ENCODE measurements at regions not wholly inside any gene's neighbourhood (a gene's known extent, or its start where the extent isn't known, plus 50 kb on each side); places are given as distances from the start of the nearest gene placed in this dataset.
"Not testable (repeated sequence)": the region's sequence is repeated elsewhere in the genome, so short reads cannot be mapped to it uniquely, and the experiment has no call there.

- peak; percentile 61 for FAIRE-seq
These were observed 89.8 kb downstream of the RHOU start for GRCh38 chr1:228825041-228825440.

GRCh38 chr1:228825840-228826484, 90.7 kb downstream of the RHOU start:
- FAIRE-seq, result no peak

GRCh38 chr1:228827019-228827418, 91.7 kb downstream of the RHOU start:
- no peak for FAIRE-seq

- FAIRE-seq, result no peak
These were observed 92.9 kb downstream of the RHOU start for GRCh38 chr1:228828151-228828550.

- FAIRE-seq, result no peak
These were observed 95.1 kb downstream of the RHOU start for GRCh38 chr1:228830185-228830953.

GRCh38 chr1:228830954-228831481, 95.7 kb downstream of the RHOU start:
- no peak for FAIRE-seq

GRCh38 chr1:228833911-228834688, 98.8 kb downstream of the RHOU start:
- FAIRE-seq, result no peak

GRCh38 chr1:228835456-228835855, 100.2 kb downstream of the RHOU start:
- no peak for FAIRE-seq

GRCh38 chr1:228835911-228836310, 100.6 kb downstream of the RHOU start:
- FAIRE-seq, result no peak

- FAIRE-seq, result no peak
These were observed 101.1 kb downstream of the RHOU start for GRCh38 chr1:228836427-228836826.

- no peak for FAIRE-seq
These were observed 101.8 kb downstream of the RHOU start for GRCh38 chr1:228837032-228837431.

- FAIRE-seq, result no peak
These were observed 102.8 kb downstream of the RHOU start for GRCh38 chr1:228837817-228838716.

GRCh38 chr1:228838717-228839500, 103.6 kb downstream of the RHOU start:
- FAIRE-seq, result no peak

GRCh38 chr1:228839656-228840055, 104.4 kb downstream of the RHOU start:
- FAIRE-seq, result no peak

- no peak for FAIRE-seq
These were observed 106.4 kb downstream of the RHOU start for GRCh38 chr1:228841632-228842031.

GRCh38 chr1:228842094-228842775, 107.0 kb downstream of the RHOU start:
- no peak for FAIRE-seq

GRCh38 chr1:228845101-228845500, 109.8 kb downstream of the RHOU start:
- no peak for FAIRE-seq

GRCh38 chr1:228846952-228847351, 111.7 kb downstream of the RHOU start:
- FAIRE-seq, result no peak

- FAIRE-seq, result not testable (repeated sequence)
These were observed 112.2 kb downstream of the RHOU start for GRCh38 chr1:228847451-228847850.

GRCh38 chr1:228848406-228848805, 113.1 kb downstream of the RHOU start:
- FAIRE-seq, result no peak

- no peak for FAIRE-seq
These were observed 113.8 kb downstream of the RHOU start for GRCh38 chr1:228849011-228849541.
